ENCODE measurements at regions not wholly inside any gene's neighbourhood (a gene's known extent, or its start where the extent isn't known, plus 50 kb on each side); places are given as distances from the start of the nearest gene placed in this dataset.

- DNase-seq (ENCODE audit: low read depth, low spot score), result no peak
- no peak overlapping the region for H3K27ac ChIP-seq
Measured at GRCh38 chr5:105536675-105537074, 1974.1 kb upstream of the NUDT12 start.

GRCh38 chr5:105530716-105531261 lies 1968.2 kb upstream of the NUDT12 start:
- DNase-seq (ENCODE audit: low read depth, low spot score), result no peak
- H3K27ac ChIP-seq, result peak overlapping the region; percentile 11

- H3K27ac ChIP-seq, result peak overlapping the region; percentile 11
- no peak for DNase-seq (ENCODE audit: low read depth, low spot score)
Measured at GRCh38 chr5:105529851-105530250, 1967.3 kb upstream of the NUDT12 start.

GRCh38 chr5:105508519-105508918 lies 1945.9 kb upstream of the NUDT12 start:
- no peak overlapping the region for H3K27ac ChIP-seq
- DNase-seq (ENCODE audit: low read depth, low spot score), result no peak

GRCh38 chr5:105506692-105507277 lies 1944.2 kb upstream of the NUDT12 start:
- no peak overlapping the region for H3K27ac ChIP-seq
- no peak for DNase-seq (ENCODE audit: low read depth, low spot score)

GRCh38 chr5:105503950-105504349 lies 1941.4 kb upstream of the NUDT12 start:
- peak; percentile 10 for DNase-seq (ENCODE audit: low read depth, low spot score)
- no peak overlapping the region for H3K27ac ChIP-seq

GRCh38 chr5:105501315-105501714 lies 1938.7 kb upstream of the NUDT12 start:
- DNase-seq (ENCODE audit: low read depth, low spot score), result no peak
- no peak overlapping the region for H3K27ac ChIP-seq

- no peak overlapping the region for H3K27ac ChIP-seq
- no peak for DNase-seq (ENCODE audit: low read depth, low spot score)
Measured at GRCh38 chr5:105475401-105475800, 1912.8 kb upstream of the NUDT12 start.

- H3K27ac ChIP-seq, result no peak overlapping the region
Measured at GRCh38 chr5:105462377-105462776, 1899.8 kb upstream of the NUDT12 start.

GRCh38 chr5:105460721-105461120 lies 1898.1 kb upstream of the NUDT12 start:
- no peak for DNase-seq (ENCODE audit: low read depth, low spot score)
- H3K27ac ChIP-seq, result no peak overlapping the region

More at GRCh38 chr5:105462377-105462776, 1899.8 kb upstream of the NUDT12 start:
- DNase-seq (ENCODE audit: low read depth, low spot score), result no peak

GRCh38 chr5:105453216-105453807 lies 1890.7 kb upstream of the NUDT12 start:
- H3K27ac ChIP-seq, result no peak overlapping the region
- no peak for DNase-seq (ENCODE audit: low read depth, low spot score)

GRCh38 chr5:105448271-105448670 lies 1885.7 kb upstream of the NUDT12 start:
- no peak overlapping the region for H3K27ac ChIP-seq
- no peak for DNase-seq (ENCODE audit: low read depth, low spot score)

- H3K27ac ChIP-seq, result no peak overlapping the region
- no peak for DNase-seq (ENCODE audit: low read depth, low spot score)
Measured at GRCh38 chr5:105430516-105430915, 1867.9 kb upstream of the NUDT12 start.

- H3K27ac ChIP-seq, result no peak overlapping the region
- no peak for DNase-seq (ENCODE audit: low read depth, low spot score)
Measured at GRCh38 chr5:105428451-105429380, 1866.1 kb upstream of the NUDT12 start.

GRCh38 chr5:105414067-105414466 lies 1851.5 kb upstream of the NUDT12 start:
- DNase-seq (ENCODE audit: low read depth, low spot score), result no peak
- H3K27ac ChIP-seq, result no peak overlapping the region

GRCh38 chr5:105413406-105413990 lies 1850.9 kb upstream of the NUDT12 start:
- no peak for DNase-seq (ENCODE audit: low read depth, low spot score)
- H3K27ac ChIP-seq, result no peak overlapping the region

GRCh38 chr5:105409695-105410094 lies 1847.1 kb upstream of the NUDT12 start:
- no peak for DNase-seq (ENCODE audit: low read depth, low spot score)

GRCh38 chr5:105407200-105407599 lies 1844.6 kb upstream of the NUDT12 start:
- DNase-seq (ENCODE audit: low read depth, low spot score), result no peak
- H3K27ac ChIP-seq, result no peak overlapping the region

More at GRCh38 chr5:105409695-105410094, 1847.1 kb upstream of the NUDT12 start:
- H3K27ac ChIP-seq, result no peak overlapping the region

GRCh38 chr5:105397749-105398148 lies 1835.2 kb upstream of the NUDT12 start:
- H3K27ac ChIP-seq, result no peak overlapping the region
- DNase-seq (ENCODE audit: low read depth, low spot score), result no peak

- H3K27ac ChIP-seq, result no peak overlapping the region
- DNase-seq (ENCODE audit: low read depth, low spot score), result no peak
Measured at GRCh38 chr5:105392710-105393149, 1830.1 kb upstream of the NUDT12 start.
